Ammon's horn (tissue), 1 donor: ENCODE measurements at regions not wholly inside any gene's neighbourhood (a gene's known extent, or its start where the extent isn't known, plus 50 kb on each side); places are given as distances from the start of the nearest gene placed in this dataset.
A peak's percentile ranks its signal among the peaks of the same experiment; 100 is the strongest.
"Not testable (repeated sequence)": the region's sequence is repeated elsewhere in the genome, so short reads cannot be mapped to it uniquely, and the experiment has no call there.

Experiments
- DNase-seq: peaks from one replicate; pipeline ENCODE4 v3.0.0-alpha.2; 2016; ENCODE audit warnings: low spot score

- no peak for DNase-seq
These were observed 112.4 kb upstream of the ALDH1A3 start for GRCh38 chr15:100767001-100767825.

- DNase-seq = no peak
These were observed 111.1 kb upstream of the ALDH1A3 start for GRCh38 chr15:100768501-100768931.

GRCh38 chr15:100769043-100769974 lies 110.3 kb upstream of the ALDH1A3 start:
- no peak for DNase-seq

- no peak for DNase-seq
These were observed 109.7 kb upstream of the ALDH1A3 start for GRCh38 chr15:100769975-100770340.

- no peak for DNase-seq
These were observed 108.7 kb upstream of the ALDH1A3 start for GRCh38 chr15:100770661-100771584.

GRCh38 chr15:100771746-100772145 lies 107.9 kb upstream of the ALDH1A3 start:
- no peak for DNase-seq

GRCh38 chr15:100772478-100772877 lies 107.2 kb upstream of the ALDH1A3 start:
- DNase-seq = no peak

- no peak for DNase-seq
These were observed 106.6 kb upstream of the ALDH1A3 start for GRCh38 chr15:100772892-100773520.

GRCh38 chr15:100774044-100774443 lies 105.6 kb upstream of the ALDH1A3 start:
- not testable (repeated sequence) for DNase-seq

- peak; percentile 0 for DNase-seq
These were observed 103.9 kb upstream of the ALDH1A3 start for GRCh38 chr15:100775581-100776185.

GRCh38 chr15:100777821-100778220 lies 101.8 kb upstream of the ALDH1A3 start:
- DNase-seq = no peak

- peak; percentile 0 for DNase-seq
These were observed 100.8 kb upstream of the ALDH1A3 start for GRCh38 chr15:100778831-100779288.

GRCh38 chr15:100779331-100780207 lies 100.1 kb upstream of the ALDH1A3 start:
- peak; percentile 0 for DNase-seq

- peak; percentile 1 for DNase-seq
These were observed 99.3 kb upstream of the ALDH1A3 start for GRCh38 chr15:100780208-100780800.

- peak; percentile 0 for DNase-seq
These were observed 98.3 kb upstream of the ALDH1A3 start for GRCh38 chr15:100781061-100781960.

GRCh38 chr15:100781961-100782530 lies 97.6 kb upstream of the ALDH1A3 start:
- no peak for DNase-seq

GRCh38 chr15:100783291-100783690 lies 96.3 kb upstream of the ALDH1A3 start:
- peak; percentile 22 for DNase-seq
